HCT116 (cell line): ENCODE measurements at regions not wholly inside any gene's neighbourhood (a gene's known extent, or its start where the extent isn't known, plus 50 kb on each side); places are given as distances from the start of the nearest gene placed in this dataset.

Experiments used
- ATAC-seq: fragments of 200-7000 bp; cut with Tn5 transposase; 2 replicates; pipeline ENCODE4 v1.9.1; 2020; ENCODE audit warnings: mild to moderate bottlenecking, moderate library complexity
- BruUV-seq: library from RNA; stranded (reverse); fragments of 400-500 nt; replicated peaks from 2 replicates; lab custom pipeline; 2021; lab: Mats Ljungman, UMichigan
- CTCF ChIA-PET: fragments of 300-600 bp; sonication (Branson Sonifier 250); formaldehyde crosslinking; loops from one replicate; lab custom pipeline; 2021; ENCODE audit warnings: antibody characterized with exemption; lab: Charles Lee
- POLR2A ChIA-PET: fragments of 300-600, 350-600 bp; sonication (Branson Sonifier 250); formaldehyde crosslinking; loops from one replicate; lab custom pipeline; 2021; ENCODE audit warnings: antibody characterized with exemption; lab: Charles Lee
- RAD21 ChIA-PET, 2 experiments: fragments of 300-600 bp; sonication (Branson Sonifier 250); formaldehyde crosslinking; loops; one replicate each; lab custom pipeline; 2023; ENCODE audit warnings: low total read pairs in 2 of 2; ENCODE audit not compliant: uncharacterized antibody in 2 of 2, unreplicated experiment in 2 of 2, low non-redundant PET in 1 of 2; lab: Charles Lee
- DNase-seq: peaks from one replicate; pipeline ENCODE4 v3.0.0-alpha.2; 2010; ENCODE audit warnings: low read depth, low spot score
- H2AFZ ChIP-seq: fragments of 200-600 bp; shearing (Covaris generic), sonication (generic); 2 replicates; pipeline ENCODE4 v1.6.1; 2017; ENCODE audit warnings: low read depth, mixed run types, mixed read lengths, antibody characterized with exemption, low read length; ENCODE audit not compliant: poor library complexity, severe bottlenecking
- H3K27ac ChIP-seq: 2 replicates; pipeline ENCODE4 v1.5.1; 2012; ENCODE audit warnings: low read depth, low read length
- H3K27me3 ChIP-seq: fragments of 200-600 bp; sonication (generic); 2 replicates; pipeline ENCODE4 v1.6.1; 2016; ENCODE audit warnings: mixed run types, low read length, mixed read lengths; ENCODE audit not compliant: insufficient read depth
- H3K36me3 ChIP-seq, 2 experiments: fragments of 200-500 bp in 1 of 2; fragments of 200-600 bp in 1 of 2; sonication (Bioruptor generic) in 1 of 2; sonication (generic) in 1 of 2; 2 replicates each; pipeline versions ENCODE4 v1.5.1 to v1.6.1; 2014 to 2016; ENCODE audit warnings: low read length in 2 of 2, inconsistent platforms in 1 of 2, mixed read lengths in 1 of 2, mixed run types in 1 of 2; ENCODE audit not compliant: insufficient read depth in 2 of 2, control insufficient read depth in 1 of 2
- H3K4me1 ChIP-seq, 2 experiments: fragments of 200-600 bp in 1 of 2; sonication (generic) in 1 of 2; 2 replicates each; pipeline versions ENCODE4 v1.5.1 to v1.6.1; 2012 to 2017; ENCODE audit warnings: low read length in 2 of 2, inconsistent platforms in 1 of 2, mild to moderate bottlenecking in 1 of 2, mixed read lengths in 1 of 2, mixed run types in 1 of 2, moderate library complexity in 1 of 2; ENCODE audit not compliant: insufficient read depth in 2 of 2, control insufficient read depth in 1 of 2
- H3K4me2 ChIP-seq: fragments of 200-600 bp; sonication (generic); 2 replicates; pipeline ENCODE4 v1.6.1; 2017; ENCODE audit warnings: mixed run types, low read length, mixed read lengths
- H3K4me3 ChIP-seq, 2 experiments: fragments of 200-600 bp in 1 of 2; sonication (generic) in 1 of 2; replicated peaks in 1 of 2; 2 replicates each; pipeline ENCODE4 v1.5.1; 2011 to 2016; ENCODE audit warnings: low read length in 2 of 2, control low read depth in 1 of 2, low read depth in 1 of 2, mild to moderate bottlenecking in 1 of 2, mixed read lengths in 1 of 2, mixed run types in 1 of 2
- H3K79me2 ChIP-seq: fragments of 200-600 bp; sonication (generic); 2 replicates; pipeline ENCODE4 v1.6.1; 2017; ENCODE audit warnings: mild to moderate bottlenecking, mixed run types, low read length, moderate library complexity, mixed read lengths; ENCODE audit not compliant: insufficient read depth
- H3K9ac ChIP-seq: fragments of 200-600 bp; sonication (generic); 2 replicates; pipeline ENCODE4 v1.6.1; 2016; ENCODE audit warnings: low read length, mixed read lengths
- H3K9me2 ChIP-seq: fragments of 200-600 bp; sonication (generic), shearing (Covaris generic); 2 replicates; pipeline ENCODE4 v1.6.1; 2017; ENCODE audit warnings: mixed run types, mild to moderate bottlenecking, moderate library complexity; ENCODE audit not compliant: insufficient read depth
- H3K9me3 ChIP-seq, 2 experiments: fragments of 200-500 bp in 1 of 2; fragments of 200-600 bp in 1 of 2; sonication (Bioruptor generic) in 1 of 2; sonication (generic) in 1 of 2; 2 replicates each; pipeline ENCODE4 v1.6.1; 2014 to 2017; ENCODE audit warnings: low read length in 2 of 2, mixed read lengths in 2 of 2, inconsistent platforms in 1 of 2, low read depth in 1 of 2, mild to moderate bottlenecking in 1 of 2, mixed run types in 1 of 2, moderate library complexity in 1 of 2; ENCODE audit not compliant: control insufficient read depth in 1 of 2, insufficient read depth in 1 of 2
- H4K20me1 ChIP-seq: fragments of 200-600 bp; sonication (generic), shearing (Covaris generic); 2 replicates; pipeline ENCODE4 v1.6.1; 2017; ENCODE audit warnings: mixed run types, mild to moderate bottlenecking, moderate library complexity; ENCODE audit not compliant: insufficient read depth
- ATF3 ChIP-seq: IDR thresholded peaks from 2 replicates; pipeline ENCODE4 v1.6.1; 2012
- CTCF ChIP-seq, 3 experiments: fragments of 200-600 bp in 1 of 3; sonication (generic) in 1 of 3; IDR thresholded peaks in 2 of 3; conservative IDR thresholded peaks in 1 of 3; 2 replicates each; pipeline ENCODE4 v1.5.1; 2012 to 2017; ENCODE audit warnings: low read depth in 2 of 3, low read length in 2 of 3, antibody characterized with exemption in 1 of 3, borderline replicate concordance in 1 of 3, control low read depth in 1 of 3, mild to moderate bottlenecking in 1 of 3, mixed read lengths in 1 of 3, mixed run types in 1 of 3, moderate library complexity in 1 of 3; ENCODE audit not compliant: insufficient read depth in 1 of 3
- EGR1 ChIP-seq: IDR thresholded peaks from 2 replicates; pipeline ENCODE4 v1.6.1; 2012; ENCODE audit warnings: low read depth
- ELF1 ChIP-seq: IDR thresholded peaks from 2 replicates; pipeline ENCODE4 v1.6.1; 2012; ENCODE audit warnings: low read depth, borderline replicate concordance
- EZH2 ChIP-seq: fragments of 200-600 bp; sonication (generic); IDR thresholded peaks from 2 replicates; pipeline ENCODE4 v1.6.1; 2017; ENCODE audit warnings: antibody characterized with exemption, mixed run types
- FOSL1 ChIP-seq: IDR thresholded peaks from 2 replicates; pipeline ENCODE4 v1.6.1; 2012; ENCODE audit warnings: low read depth
- POLR2AphosphoS5 ChIP-seq: IDR thresholded peaks from 2 replicates; pipeline ENCODE4 v1.6.1; 2011; ENCODE audit warnings: mild to moderate bottlenecking, low read depth, low read length, moderate library complexity
- RAD21 ChIP-seq: IDR thresholded peaks from 2 replicates; pipeline ENCODE4 v1.6.1; 2012; ENCODE audit warnings: low read depth, mild to moderate bottlenecking
- SP1 ChIP-seq: IDR thresholded peaks from 2 replicates; pipeline ENCODE4 v1.6.1; 2012; ENCODE audit warnings: low read depth
- SRF ChIP-seq: IDR thresholded peaks from 2 replicates; pipeline ENCODE4 v1.6.1; 2012; ENCODE audit warnings: low read depth
- YY1 ChIP-seq: IDR thresholded peaks from 2 replicates; pipeline ENCODE4 v1.6.1; 2011; ENCODE audit warnings: low read length, low read depth, moderate library complexity, mild to moderate bottlenecking; ENCODE audit not compliant: insufficient replicate concordance; ENCODE audit errors: extremely low read depth
- ZBTB33 ChIP-seq: IDR thresholded peaks from 2 replicates; pipeline ENCODE4 v1.6.1; 2011; ENCODE audit warnings: mild to moderate bottlenecking, low read length, moderate library complexity; ENCODE audit not compliant: insufficient replicate concordance; ENCODE audit errors: extremely low read depth
- intact Hi-C: fragments of 100-400 bp; cut with micrococcal nuclease; formaldehyde crosslinking; loops from 2 replicates; pipeline ENCODE4 v1.10.0; 2022

- no peaks in the 10 kb centered on the region for H3K9me3 ChIP-seq
- H3K9ac ChIP-seq, result no peak overlapping the region
- H4K20me1 ChIP-seq, result no peaks in the 10 kb centered on the region
- H3K4me2 ChIP-seq, result no peak overlapping the region
- POLR2A ChIA-PET, result no interaction called here
- RAD21 ChIA-PET, result no interaction called here
- H2AFZ ChIP-seq, result no peak overlapping the region
- H3K9me2 ChIP-seq, result no peaks in the 10 kb centered on the region
- ATAC-seq, result no peak
- no TSS peak for BruUV-seq
- H3K4me1 ChIP-seq, result no peaks in the 10 kb centered on the region
- H3K36me3 ChIP-seq, result no peaks in the 10 kb centered on the region
- no peak for TF ChIP-seq EZH2
- no peak for TF ChIP-seq RAD21
- TF ChIP-seq ZBTB33, result no peak
- TF ChIP-seq EGR1, result no peak
- TF ChIP-seq FOSL1, result no peak
- no peak for TF ChIP-seq SP1
- no peak for TF ChIP-seq ATF3
- TF ChIP-seq SRF, result no peak
- no peak for TF ChIP-seq ELF1
- TF ChIP-seq YY1, result no peak
- TF ChIP-seq CTCF (IDR thresholded peaks at IDR 0.05 in 2 of 3, conservative IDR thresholded peaks at IDR 0.05 in 1 of 3; ENCODE audit: borderline replicate concordance in 1 of 3, insufficient read depth in 1 of 3, low read depth in 2 of 3, low read length in 2 of 3), result no peak
- TF ChIP-seq POLR2AphosphoS5, result no peak
- no peak for DNase-seq
- no peak overlapping the region for H3K27ac ChIP-seq
- intact Hi-C loops, result no loop called here
- no peaks in the 10 kb centered on the region for H3K79me2 ChIP-seq
- H3K4me3 ChIP-seq, result no peak overlapping the region
- no peaks in the 10 kb centered on the region for H3K27me3 ChIP-seq
- CTCF ChIA-PET, result no interaction called here
Observed at GRCh38 chr5:7053528-7054209, 340.4 kb downstream of the TENT4A start.
